ENCODE measurements at regions not wholly inside any gene's neighbourhood (a gene's known extent, or its start where the extent isn't known, plus 50 kb on each side); places are given as distances from the start of the nearest gene placed in this dataset.

GRCh38 chr3:117790235-117790987 lies 1080.8 kb downstream of the TUSC7 start:
- no peak for TF ChIP-seq SIN3A (IDR thresholded peaks at IDR 0.05; ENCODE audit: borderline replicate concordance, low read depth, low read length)
- TF ChIP-seq, protein P1, sequence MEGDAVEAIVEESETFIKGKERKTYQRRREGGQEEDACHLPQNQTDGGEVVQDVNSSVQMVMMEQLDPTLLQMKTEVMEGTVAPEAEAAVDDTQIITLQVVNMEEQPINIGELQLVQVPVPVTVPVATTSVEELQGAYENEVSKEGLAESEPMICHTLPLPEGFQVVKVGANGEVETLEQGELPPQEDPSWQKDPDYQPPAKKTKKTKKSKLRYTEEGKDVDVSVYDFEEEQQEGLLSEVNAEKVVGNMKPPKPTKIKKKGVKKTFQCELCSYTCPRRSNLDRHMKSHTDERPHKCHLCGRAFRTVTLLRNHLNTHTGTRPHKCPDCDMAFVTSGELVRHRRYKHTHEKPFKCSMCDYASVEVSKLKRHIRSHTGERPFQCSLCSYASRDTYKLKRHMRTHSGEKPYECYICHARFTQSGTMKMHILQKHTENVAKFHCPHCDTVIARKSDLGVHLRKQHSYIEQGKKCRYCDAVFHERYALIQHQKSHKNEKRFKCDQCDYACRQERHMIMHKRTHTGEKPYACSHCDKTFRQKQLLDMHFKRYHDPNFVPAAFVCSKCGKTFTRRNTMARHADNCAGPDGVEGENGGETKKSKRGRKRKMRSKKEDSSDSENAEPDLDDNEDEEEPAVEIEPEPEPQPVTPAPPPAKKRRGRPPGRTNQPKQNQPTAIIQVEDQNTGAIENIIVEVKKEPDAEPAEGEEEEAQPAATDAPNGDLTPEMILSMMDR (IDR thresholded peaks at IDR 0.05) = no peak
- no peak for TF ChIP-seq POLR2AphosphoS5 (IDR thresholded peaks at IDR 0.05; ENCODE audit: low read depth, low read length)
- no peak for TF ChIP-seq NRF1 (IDR thresholded peaks at IDR 0.05; ENCODE audit: low read depth, low read length)
- no peak for TF ChIP-seq RCOR1 (IDR thresholded peaks at IDR 0.05; ENCODE audit: low read length)
- no peak for TF ChIP-seq EZH2phosphoT487 (IDR thresholded peaks at IDR 0.05; ENCODE audit: borderline replicate concordance, low read depth)
- TF ChIP-seq MAX (IDR thresholded peaks at IDR 0.05; ENCODE audit: low read depth) = no peak
- TF ChIP-seq YY1 (IDR thresholded peaks at IDR 0.05; ENCODE audit: low read depth) = no peak
- peak; percentile 51 for TF ChIP-seq GATA2 (CRISPR knock-in tag; IDR thresholded peaks at IDR 0.05)
- no peak for TF ChIP-seq RFX5 (IDR thresholded peaks at IDR 0.05; ENCODE audit: low read length)
